GM21360 (cell line): ENCODE measurements at regions not wholly inside any gene's neighbourhood (a gene's known extent, or its start where the extent isn't known, plus 50 kb on each side); places are given as distances from the start of the nearest gene placed in this dataset.

Experiments used
- ATAC-seq: cut with Tn5 transposase; IDR thresholded peaks from one replicate; pipeline ENCODE4 v1.9.1; 2021; ENCODE audit warnings: mild to moderate bottlenecking, moderate library complexity; ENCODE audit not compliant: unreplicated experiment

DNA sequence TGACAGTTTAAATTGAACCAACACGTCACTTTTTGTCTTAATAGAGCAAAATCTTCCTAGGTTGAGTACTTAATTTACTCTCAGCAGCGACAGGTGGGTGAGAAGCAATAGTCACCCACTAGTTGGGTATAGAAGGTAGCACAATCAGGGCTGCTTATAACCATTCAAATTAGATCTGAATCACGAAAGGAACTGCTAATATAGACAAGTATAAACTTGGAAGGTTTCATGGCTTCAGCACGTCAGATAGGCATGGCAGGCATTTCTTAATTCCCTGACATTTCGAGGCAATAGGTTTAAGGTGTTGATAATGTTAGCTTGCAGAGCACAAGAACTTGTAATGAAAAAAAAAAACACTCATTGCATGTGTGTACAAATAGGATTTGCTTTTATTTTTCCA lies 853.4 kb downstream of the PCDH7 start:
- ATAC-seq = no peak

- no peak for ATAC-seq
Measured at GRCh38 chr4:31575504-31575903, 855.3 kb downstream of the PCDH7 start.

DNA sequence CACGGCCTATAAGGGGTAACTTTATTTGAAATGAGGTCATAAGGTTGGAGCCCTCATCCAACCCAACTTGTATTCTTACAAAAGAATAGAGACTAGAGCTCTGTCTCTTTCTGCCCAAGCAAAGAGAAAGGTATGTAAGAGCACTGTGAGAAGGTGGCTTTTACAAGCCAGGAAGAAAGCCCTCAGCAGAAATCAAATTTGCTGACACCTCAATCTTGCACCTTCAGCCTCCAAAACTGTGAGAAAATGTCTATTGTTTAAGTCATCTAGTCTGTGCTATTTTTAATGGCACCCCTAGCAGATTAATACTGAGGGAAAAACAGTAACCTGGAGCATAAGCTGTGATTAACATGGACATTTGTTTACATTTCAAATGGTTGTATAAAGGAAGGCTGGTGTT lies 860.7 kb downstream of the PCDH7 start:
- no peak for ATAC-seq

GRCh38 chr4:31585503-31585902 lies 865.3 kb downstream of the PCDH7 start:
- no peak for ATAC-seq

DNA sequence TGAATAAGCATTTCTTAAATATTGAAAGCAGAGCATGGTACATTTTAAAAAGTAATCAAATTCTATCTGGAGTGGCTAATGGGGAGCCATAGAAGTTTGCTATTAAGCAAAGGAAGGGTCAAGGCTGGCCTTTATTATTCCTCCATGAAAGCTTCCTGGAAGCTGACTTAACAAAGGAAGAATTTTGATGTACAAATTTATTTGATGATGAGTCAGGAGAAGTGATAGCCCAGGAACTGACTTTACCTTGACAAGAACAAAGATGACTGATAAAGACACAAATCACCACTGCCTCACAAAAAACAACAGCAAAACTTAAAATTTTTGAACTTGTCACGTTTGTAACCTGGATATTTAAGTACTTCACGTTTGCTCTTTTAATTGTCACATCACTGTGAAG lies 872.1 kb downstream of the PCDH7 start:
- ATAC-seq = no peak

GRCh38 chr4:31595496-31595895 lies 875.3 kb downstream of the PCDH7 start:
- no peak for ATAC-seq

- no peak for ATAC-seq
Measured at GRCh38 chr4:31598639-31599038, 878.5 kb downstream of the PCDH7 start.

- no peak for ATAC-seq
Measured at GRCh38 chr4:31601793-31602192, 881.6 kb downstream of the PCDH7 start.

DNA sequence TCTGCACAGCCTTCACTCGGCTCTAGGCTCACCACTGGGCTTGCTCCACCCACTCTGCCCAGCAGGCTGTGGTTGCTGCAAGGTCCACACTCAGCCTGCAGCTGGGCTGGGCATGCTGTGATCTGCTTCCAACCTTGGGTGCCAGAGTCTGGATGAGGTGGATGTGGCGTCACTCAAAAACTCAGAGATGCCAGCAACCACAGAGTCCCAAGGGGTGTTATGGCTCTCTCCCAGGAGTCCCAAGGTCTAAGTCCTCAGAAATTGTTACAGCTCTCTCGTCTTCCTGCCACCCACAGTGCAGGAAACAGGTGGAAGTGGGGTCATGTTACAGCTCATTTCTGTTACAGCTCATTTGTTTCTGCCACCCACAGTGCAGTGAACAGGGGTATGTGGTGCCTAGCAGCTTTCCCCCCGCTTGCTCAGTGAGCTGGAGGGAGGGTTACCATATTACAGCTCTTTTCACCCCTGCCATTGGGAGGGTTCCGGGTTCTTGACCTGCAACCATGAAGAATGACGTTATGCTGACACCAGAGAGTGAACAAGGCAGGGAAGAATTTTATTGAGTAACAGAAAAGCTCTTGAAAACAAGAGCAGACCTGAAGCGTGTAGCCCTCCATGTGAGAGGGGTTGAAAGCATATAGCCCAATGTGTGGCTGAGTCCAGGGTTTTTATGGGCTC lies 893.9 kb downstream of the PCDH7 start:
- no peak for ATAC-seq

DNA sequence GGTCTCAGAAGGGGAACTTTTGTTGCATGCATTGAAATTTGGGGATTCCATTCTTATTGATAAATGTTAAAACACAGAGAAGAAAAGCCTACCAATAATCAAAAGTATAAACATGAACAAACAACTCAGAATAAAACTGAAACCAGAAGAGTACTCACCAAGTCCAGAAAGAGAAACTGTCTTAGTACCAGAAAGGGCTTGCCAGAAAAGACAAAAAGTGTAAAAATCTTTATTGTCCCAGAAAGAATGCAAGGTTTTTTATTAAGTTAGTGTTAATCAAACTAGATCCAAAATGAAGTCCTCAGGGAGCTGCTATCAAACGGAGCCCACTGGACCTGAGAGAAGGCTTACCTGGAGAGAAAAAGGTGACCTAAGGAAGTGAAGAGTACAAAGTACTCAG lies 897.5 kb downstream of the PCDH7 start:
- ATAC-seq = no peak

DNA sequence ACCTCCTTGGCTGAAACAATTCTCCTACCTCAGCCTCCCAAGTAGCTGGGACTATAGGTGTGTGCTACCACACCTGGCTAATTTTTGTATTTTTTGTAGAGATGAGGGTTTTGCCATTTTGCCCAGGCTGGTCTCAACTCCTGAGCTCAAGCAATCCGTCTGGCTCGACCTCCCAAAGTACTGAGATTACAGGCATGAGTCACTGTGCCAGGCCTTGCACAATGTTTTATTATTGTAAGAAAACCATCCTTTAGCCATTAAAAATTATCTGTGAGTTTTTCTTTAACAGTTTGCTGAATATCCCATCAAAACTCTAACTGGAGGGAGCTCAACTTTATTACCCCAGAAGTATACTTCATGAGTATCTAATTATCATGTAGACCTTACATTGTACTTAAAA lies 900.3 kb downstream of the PCDH7 start:
- ATAC-seq = no peak

- no peak for ATAC-seq
Measured at GRCh38 chr4:31645236-31645635, 925.1 kb downstream of the PCDH7 start.

DNA sequence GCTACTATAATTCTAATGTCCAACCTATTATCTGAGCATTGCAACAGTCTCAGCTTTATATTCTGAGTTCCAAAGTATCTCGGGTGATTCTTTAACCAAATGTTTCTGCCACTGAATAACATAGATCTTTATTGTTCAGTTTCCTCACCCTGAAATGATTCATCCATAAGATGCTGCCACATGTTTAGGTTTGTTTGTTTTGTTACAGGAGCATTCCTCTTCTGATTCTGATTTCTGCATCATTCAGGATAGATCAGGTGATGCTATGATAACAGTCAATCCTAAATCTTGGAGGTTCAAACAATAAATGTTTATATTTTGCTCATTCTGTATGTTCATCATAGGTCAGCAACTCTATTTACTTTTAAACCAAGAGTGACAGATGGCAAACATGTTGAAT lies 927.6 kb downstream of the PCDH7 start:
- no peak for ATAC-seq

- ATAC-seq = no peak
Measured at GRCh38 chr4:31649878-31650277, 929.7 kb downstream of the PCDH7 start.

- ATAC-seq = no peak
Measured at GRCh38 chr4:31651541-31651940, 931.4 kb downstream of the PCDH7 start.

GRCh38 chr4:31655328-31655727 lies 935.2 kb downstream of the PCDH7 start:
- no peak for ATAC-seq

GRCh38 chr4:31657859-31658570 lies 937.8 kb downstream of the PCDH7 start:
- no peak for ATAC-seq

GRCh38 chr4:31660916-31661315 lies 940.7 kb downstream of the PCDH7 start:
- no peak for ATAC-seq

- ATAC-seq = no peak
Measured at GRCh38 chr4:31662951-31663350, 942.8 kb downstream of the PCDH7 start.

GRCh38 chr4:31667686-31668085 lies 947.5 kb downstream of the PCDH7 start:
- ATAC-seq = no peak

GRCh38 chr4:31674313-31674947 lies 954.3 kb downstream of the PCDH7 start:
- no peak for ATAC-seq

DNA sequence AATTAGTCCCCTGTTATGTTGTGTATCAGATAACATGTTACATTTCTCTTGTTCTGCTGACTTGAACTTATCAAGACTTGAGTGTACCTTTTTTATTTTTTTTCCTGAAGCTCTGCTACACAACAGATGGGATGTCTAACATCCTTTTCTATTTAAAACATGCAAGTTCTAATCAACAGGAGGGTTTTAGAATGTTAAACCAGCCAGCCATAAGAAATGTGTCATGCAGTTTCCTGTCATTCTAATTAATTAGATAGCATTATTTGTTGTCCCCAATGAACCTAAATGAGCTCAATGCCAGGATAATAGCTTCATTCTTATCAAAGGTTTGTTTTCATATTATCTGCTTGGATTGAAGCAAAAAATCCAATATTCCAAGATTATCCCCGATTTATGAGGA lies 958.2 kb downstream of the PCDH7 start:
- ATAC-seq = no peak
